A673 (cell line): ENCODE measurements at regions not wholly inside any gene's neighbourhood (a gene's known extent, or its start where the extent isn't known, plus 50 kb on each side); places are given as distances from the start of the nearest gene placed in this dataset.

Experiments used
- BruUV-seq: library from RNA; stranded (reverse); fragments of 400-500 nt; replicated peaks from 2 replicates; lab custom pipeline; 2021; lab: Mats Ljungman, UMichigan
- CTCF ChIA-PET: fragments of 300-600 bp; sonication (Branson Sonifier 250); formaldehyde crosslinking; loops from one replicate; lab custom pipeline; 2022; ENCODE audit warnings: antibody characterized with exemption; lab: Charles Lee
- POLR2A ChIA-PET: fragments of 300-600 bp; sonication (Branson Sonifier 250); formaldehyde crosslinking; loops from one replicate; lab custom pipeline; 2022; ENCODE audit warnings: antibody characterized with exemption; ENCODE audit not compliant: low non-redundant PET; lab: Charles Lee
- DNase-seq: peaks from one replicate; pipeline ENCODE4 v3.0.0-alpha.2; 2015; ENCODE audit warnings: low spot score
- H3K27ac ChIP-seq: fragments of 200-600 bp; sonication (generic); 2 replicates; pipeline ENCODE4 v1.5.1; 2016; ENCODE audit warnings: mixed run types, low read depth, mild to moderate bottlenecking, mixed read lengths, antibody characterized with exemption, low read length; ENCODE audit not compliant: poor library complexity, severe bottlenecking
- H3K27me3 ChIP-seq: fragments of 200-600 bp; sonication (generic); replicated peaks from 2 replicates; pipeline ENCODE4 v1.6.1; 2017; ENCODE audit warnings: mixed run types, low read depth, mild to moderate bottlenecking, mixed read lengths, antibody characterized with exemption, low read length; ENCODE audit not compliant: insufficient read depth, poor library complexity
- H3K36me3 ChIP-seq: fragments of 200-600 bp; sonication (generic); 2 replicates; pipeline ENCODE4 v1.6.1; 2016; ENCODE audit warnings: mixed run types, mild to moderate bottlenecking, mixed read lengths, antibody characterized with exemption, low read length; ENCODE audit not compliant: insufficient read depth, poor library complexity, severe bottlenecking
- H3K4me1 ChIP-seq: fragments of 200-600 bp; sonication (generic); 2 replicates; pipeline ENCODE4 v1.6.1; 2017; ENCODE audit warnings: mixed run types, mild to moderate bottlenecking, mixed read lengths, antibody characterized with exemption, low read length; ENCODE audit not compliant: insufficient read depth, poor library complexity, severe bottlenecking
- H3K4me3 ChIP-seq: fragments of 200-600 bp; sonication (generic); 2 replicates; pipeline ENCODE4 v1.5.1; 2016; ENCODE audit warnings: low read depth, mixed run types, mild to moderate bottlenecking, mixed read lengths, low read length; ENCODE audit not compliant: poor library complexity, severe bottlenecking
- H3K9me3 ChIP-seq: fragments of 200-600 bp; sonication (generic); 2 replicates; pipeline ENCODE4 v1.6.1; 2016; ENCODE audit warnings: mixed run types, low read depth, mild to moderate bottlenecking, mixed read lengths, antibody characterized with exemption, low read length; ENCODE audit not compliant: poor library complexity, severe bottlenecking
- EZH2 ChIP-seq: fragments of 200-600 bp; sonication (generic); IDR thresholded peaks from 2 replicates; pipeline ENCODE4 v1.6.1; 2017; ENCODE audit warnings: borderline replicate concordance, low read depth, mild to moderate bottlenecking, mixed read lengths, antibody characterized with exemption, low read length; ENCODE audit not compliant: poor library complexity, severe bottlenecking
- intact Hi-C: fragments of 100-400 bp; cut with micrococcal nuclease; formaldehyde crosslinking; loops from one replicate; pipeline ENCODE4 v1.10.0; 2022; ENCODE audit not compliant: unreplicated experiment
- TF ChIP-seq, protein P1 (sequence below): fragments of 300-800, 200-600 bp; sonication (generic); conservative IDR thresholded peaks from 2 replicates; pipeline ENCODE4 v1.5.1; 2017; ENCODE audit warnings: low read depth, mild to moderate bottlenecking, antibody characterized with exemption, low read length, moderate library complexity, mixed read lengths

DNA sequence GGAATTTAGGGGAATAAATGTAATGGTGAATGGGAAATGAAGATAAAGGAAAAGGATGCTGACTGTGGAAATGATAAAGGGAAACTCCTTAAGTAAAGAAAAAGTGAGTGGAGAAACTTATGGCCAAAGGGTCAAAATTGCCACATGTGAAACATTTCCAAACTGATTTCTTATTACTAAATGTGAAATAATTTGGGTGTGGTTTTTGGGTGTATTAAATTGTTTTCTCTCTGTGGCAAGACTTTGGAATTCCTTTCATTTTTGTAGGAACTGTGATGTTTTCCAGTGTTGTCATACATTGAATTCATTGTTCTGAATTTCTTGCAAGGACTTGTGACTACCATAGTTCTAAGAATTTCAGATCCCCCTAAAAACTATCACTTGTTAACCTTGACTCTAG is 1891.5 kb upstream of the SEL1L start:
- H3K27ac ChIP-seq: no peak overlapping the region
- BruUV-seq: no TSS peak
- ChIA-PET CTCF (no interaction called here), POLR2A (interaction anchor here (0.6 kb wide), 1 partner anchor 23 kb away, joined by 3 read pairs; no protein-coding TSS in a partner anchor)
- H3K4me3 ChIP-seq: no peak overlapping the region
- no peaks in the 10 kb centered on the region for H3K27me3 ChIP-seq
- DNase-seq: no peak
- no peak for TF ChIP-seq EZH2
- TF ChIP-seq, protein P1, sequence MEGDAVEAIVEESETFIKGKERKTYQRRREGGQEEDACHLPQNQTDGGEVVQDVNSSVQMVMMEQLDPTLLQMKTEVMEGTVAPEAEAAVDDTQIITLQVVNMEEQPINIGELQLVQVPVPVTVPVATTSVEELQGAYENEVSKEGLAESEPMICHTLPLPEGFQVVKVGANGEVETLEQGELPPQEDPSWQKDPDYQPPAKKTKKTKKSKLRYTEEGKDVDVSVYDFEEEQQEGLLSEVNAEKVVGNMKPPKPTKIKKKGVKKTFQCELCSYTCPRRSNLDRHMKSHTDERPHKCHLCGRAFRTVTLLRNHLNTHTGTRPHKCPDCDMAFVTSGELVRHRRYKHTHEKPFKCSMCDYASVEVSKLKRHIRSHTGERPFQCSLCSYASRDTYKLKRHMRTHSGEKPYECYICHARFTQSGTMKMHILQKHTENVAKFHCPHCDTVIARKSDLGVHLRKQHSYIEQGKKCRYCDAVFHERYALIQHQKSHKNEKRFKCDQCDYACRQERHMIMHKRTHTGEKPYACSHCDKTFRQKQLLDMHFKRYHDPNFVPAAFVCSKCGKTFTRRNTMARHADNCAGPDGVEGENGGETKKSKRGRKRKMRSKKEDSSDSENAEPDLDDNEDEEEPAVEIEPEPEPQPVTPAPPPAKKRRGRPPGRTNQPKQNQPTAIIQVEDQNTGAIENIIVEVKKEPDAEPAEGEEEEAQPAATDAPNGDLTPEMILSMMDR: no peak
- no peaks in the 10 kb centered on the region for H3K9me3 ChIP-seq
- H3K4me1 ChIP-seq: no peaks in the 10 kb centered on the region
- H3K36me3 ChIP-seq: no peaks in the 10 kb centered on the region
- intact Hi-C loops: no loop called here

DNA sequence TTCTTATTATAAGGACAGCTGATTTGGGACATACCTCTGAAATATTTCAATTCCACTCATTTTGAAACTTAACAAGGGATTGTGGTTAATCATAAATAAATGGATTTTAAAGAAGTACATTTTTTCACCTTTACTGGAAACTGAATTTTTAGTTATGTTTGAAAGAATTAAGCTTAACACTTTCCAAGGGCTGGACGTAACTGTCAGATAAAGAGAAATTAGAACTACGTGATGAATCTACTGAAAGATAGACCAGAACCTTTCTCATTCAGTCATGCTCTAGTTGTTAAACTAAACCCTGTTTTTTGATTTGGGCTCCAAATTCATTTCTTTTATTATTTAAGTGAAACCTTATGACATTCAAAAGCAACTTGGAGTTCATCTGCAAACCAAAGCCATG is 1892.1 kb upstream of the SEL1L start:
- Histone ChIP-seq H3K27me3 (no peaks in the 10 kb centered on the region), H3K27ac (no peak overlapping the region), H3K9me3 (no peaks in the 10 kb centered on the region), H3K4me1 (no peaks in the 10 kb centered on the region), H3K4me3 (no peak overlapping the region), H3K36me3 (no peaks in the 10 kb centered on the region)
- intact Hi-C loops: no loop called here
- no peak for TF ChIP-seq EZH2
- TF ChIP-seq, protein P1: no peak
- ChIA-PET CTCF (no interaction called here), POLR2A (no interaction called here)
- BruUV-seq: no TSS peak
- no peak for DNase-seq

DNA sequence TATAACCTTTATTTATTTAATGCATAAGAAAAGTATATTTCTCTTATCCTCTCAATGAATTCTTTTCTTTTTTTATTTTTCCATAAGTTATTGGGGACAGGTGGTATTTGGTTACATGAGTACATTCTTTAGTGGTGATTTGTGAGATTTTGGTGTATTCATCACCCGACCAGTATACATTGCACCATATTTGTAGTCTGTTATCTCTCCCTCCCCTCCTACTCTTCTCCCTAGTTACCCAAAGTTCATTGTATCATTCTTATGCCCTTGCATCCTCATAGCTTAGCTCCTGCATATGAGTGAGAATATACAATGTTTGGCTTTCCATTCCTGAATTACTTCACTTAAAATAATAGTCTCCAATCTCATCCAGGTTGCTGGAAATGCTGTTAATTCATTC is 1900.0 kb upstream of the SEL1L start:
- Histone ChIP-seq H3K27me3 (no peaks in the 10 kb centered on the region), H3K4me3 (no peak overlapping the region), H3K9me3 (no peaks in the 10 kb centered on the region), H3K27ac (no peak overlapping the region), H3K4me1 (no peaks in the 10 kb centered on the region), H3K36me3 (no peaks in the 10 kb centered on the region)
- no TSS peak for BruUV-seq
- intact Hi-C loops: no loop called here
- CTCF ChIA-PET: no interaction called here
- POLR2A ChIA-PET: no interaction called here
- TF ChIP-seq, protein P1: no peak
- TF ChIP-seq EZH2: no peak
- no peak for DNase-seq
